Activated T-cell treated with anti-CD3 and anti-CD28 coated beads, Interleukin-2, amount 50 U/mL, for 72 hours (primary cell): ENCODE measurements at regions not wholly inside any gene's neighbourhood (a gene's known extent, or its start where the extent isn't known, plus 50 kb on each side); places are given as distances from the start of the nearest gene placed in this dataset.

Source experiments
- ATAC-seq, 2 donors: fragments of 150-1000 bp; cut with Tn5 transposase; replicated peaks in 1 of 2; 2 replicates each; pipeline ENCODE4 v1.10.0; 2021; ENCODE audit warnings: moderate library complexity in 2 of 2, mild to moderate bottlenecking in 1 of 2
- DNase-seq, 2 donors: peaks; one replicate each; pipeline ENCODE4 v3.0.0; 2021 to 2022; ENCODE audit warnings: mixed read lengths in 1 of 2
- H3K27ac Mint-ChIP-seq: one replicate; pipeline ENCODE4 v1.8.0; 2022; ENCODE audit warnings: mild to moderate bottlenecking, moderate library complexity, mixed read lengths
- H3K27me3 Mint-ChIP-seq: one replicate; pipeline ENCODE4 v1.8.0; 2022; ENCODE audit warnings: low read depth, mixed read lengths
- H3K36me3 Mint-ChIP-seq, 2 donors: one replicate each; pipeline ENCODE4 v1.8.0; 2022; ENCODE audit warnings: mixed read lengths in 2 of 2, mild to moderate bottlenecking in 1 of 2; ENCODE audit not compliant: insufficient read depth in 2 of 2
- H3K4me1 Mint-ChIP-seq: one replicate; pipeline ENCODE4 v1.8.0; 2022; ENCODE audit warnings: low read depth, mixed read lengths
- H3K4me3 Mint-ChIP-seq, 2 donors: one replicate each; pipeline ENCODE4 v1.8.0; 2022; ENCODE audit warnings: mild to moderate bottlenecking in 2 of 2, mixed read lengths in 2 of 2, moderate library complexity in 2 of 2
- H3K9me3 Mint-ChIP-seq, 2 donors: one replicate each; pipeline ENCODE4 v1.8.0; 2022; ENCODE audit warnings: mixed read lengths in 2 of 2

- Mint-ChIP-seq H3K4me3 (no peak overlapping the region), H3K36me3 (peaks cover 0 to 3% of the 10 kb centered on the region in 2 donors), H3K27me3 (peaks cover 9% of the 10 kb centered on the region), H3K4me1 (no peaks in the 10 kb centered on the region), H3K27ac (no peak overlapping the region), H3K9me3 (peaks cover 2 to 6% of the 10 kb centered on the region in 2 donors)
- no peak for DNase-seq
- ATAC-seq: no peak
Measured at GRCh38 chr2:236417150-236417549, 152.5 kb upstream of the ACKR3 start.

GRCh38 chr2:236430584-236430983, 139.0 kb upstream of the ACKR3 start:
- DNase-seq: no peak
- no peaks in the 10 kb centered on the region for H3K4me1 Mint-ChIP-seq
- no peak for ATAC-seq
- peaks cover 0 to 3% of the 10 kb centered on the region in 2 donors for H3K9me3 Mint-ChIP-seq
- H3K36me3 Mint-ChIP-seq: peaks cover 0 to 3% of the 10 kb centered on the region in 2 donors
- H3K27ac Mint-ChIP-seq: no peak overlapping the region
- peaks cover 16% of the 10 kb centered on the region for H3K27me3 Mint-ChIP-seq
- H3K4me3 Mint-ChIP-seq: no peak overlapping the region

DNA sequence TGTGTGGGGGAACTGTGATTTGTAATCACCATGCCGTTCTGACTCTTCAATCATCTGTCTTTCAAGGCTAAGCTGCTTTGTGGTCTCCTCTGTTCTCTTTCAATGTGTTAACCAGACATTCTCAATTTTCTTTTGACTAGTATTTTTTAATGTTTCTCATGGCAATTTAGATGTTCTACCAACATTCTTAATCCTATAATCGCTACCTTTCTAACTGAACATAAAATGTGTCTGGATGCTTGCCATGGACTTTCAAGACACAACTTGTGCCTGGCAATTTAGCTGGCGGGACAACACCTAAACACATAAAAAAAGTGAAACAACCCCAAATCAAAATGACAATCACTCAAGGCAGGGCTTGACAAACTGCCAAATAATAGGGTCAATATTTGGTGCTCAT, 135.0 kb upstream of the ACKR3 start:
- Mint-ChIP-seq H3K4me1 (no peaks in the 10 kb centered on the region), H3K36me3 (peaks cover 0 to 5% of the 10 kb centered on the region in 2 donors), H3K4me3 (no peak overlapping the region), H3K9me3 (peaks cover 0 to 1% of the 10 kb centered on the region in 2 donors), H3K27me3 (peaks cover 16% of the 10 kb centered on the region), H3K27ac (no peak overlapping the region)
- DNase-seq (no peak), ATAC-seq (no peak)

GRCh38 chr2:236440110-236440881, 129.3 kb upstream of the ACKR3 start:
- DNase-seq: no peak
- peaks cover 0 to 2% of the 10 kb centered on the region in 2 donors for H3K36me3 Mint-ChIP-seq

GRCh38 chr2:236444187-236444586, 125.4 kb upstream of the ACKR3 start:
- no peak for ATAC-seq

More at GRCh38 chr2:236440110-236440881, 129.3 kb upstream of the ACKR3 start:
- peaks cover 8% of the 10 kb centered on the region for H3K4me1 Mint-ChIP-seq
- peak in 1 of 2 donors; percentile 54 for ATAC-seq
- peaks cover 0 to 2% of the 10 kb centered on the region in 2 donors for H3K9me3 Mint-ChIP-seq
- H3K4me3 Mint-ChIP-seq: no peak overlapping the region
- H3K27me3 Mint-ChIP-seq: peaks cover 18% of the 10 kb centered on the region
- H3K27ac Mint-ChIP-seq: peak overlapping the region; percentile 45

GRCh38 chr2:236445678-236446077, 123.9 kb upstream of the ACKR3 start:
- H3K27ac Mint-ChIP-seq: no peak overlapping the region
- H3K27me3 Mint-ChIP-seq: peaks cover 17% of the 10 kb centered on the region
- H3K36me3 Mint-ChIP-seq: no peaks in the 10 kb centered on the region
- ATAC-seq (no peak), DNase-seq (no peak)
- H3K4me1 Mint-ChIP-seq: peaks cover 3% of the 10 kb centered on the region
- H3K4me3 Mint-ChIP-seq: no peak overlapping the region
- peaks cover 0 to 2% of the 10 kb centered on the region in 2 donors for H3K9me3 Mint-ChIP-seq

More at GRCh38 chr2:236444187-236444586, 125.4 kb upstream of the ACKR3 start:
- Mint-ChIP-seq H3K27ac (no peak overlapping the region), H3K36me3 (no peaks in the 10 kb centered on the region), H3K4me1 (peaks cover 8% of the 10 kb centered on the region), H3K27me3 (peaks cover 17% of the 10 kb centered on the region), H3K9me3 (peaks cover 0 to 2% of the 10 kb centered on the region in 2 donors), H3K4me3 (no peak overlapping the region)
- DNase-seq: no peak

DNA sequence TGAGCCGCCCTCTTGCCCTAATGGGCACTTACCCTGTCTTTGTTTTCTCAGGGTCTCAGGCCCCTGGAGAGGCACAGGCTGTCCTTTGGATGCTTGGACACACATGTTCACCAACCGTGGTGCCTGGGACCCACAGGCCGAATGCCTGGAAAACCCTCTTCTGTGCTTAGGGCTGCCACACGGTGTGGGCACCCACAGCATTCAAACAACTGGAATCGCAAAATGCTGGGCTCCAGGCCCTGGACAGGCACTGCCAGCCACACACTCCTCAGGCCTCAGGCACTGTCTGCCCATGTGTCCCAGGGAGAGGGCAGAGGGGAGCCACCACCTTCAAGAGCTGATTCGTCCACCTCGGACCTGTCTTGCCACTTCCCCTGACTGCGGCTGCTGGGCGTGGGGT, 123.1 kb upstream of the ACKR3 start:
- Mint-ChIP-seq H3K9me3 (peaks cover 0 to 2% of the 10 kb centered on the region in 2 donors), H3K4me3 (no peak overlapping the region), H3K4me1 (no peaks in the 10 kb centered on the region), H3K27me3 (peaks cover 17% of the 10 kb centered on the region), H3K36me3 (no peaks in the 10 kb centered on the region), H3K27ac (no peak overlapping the region)
- ATAC-seq (no peak), DNase-seq (no peak)

- Mint-ChIP-seq H3K9me3 (no peaks in the 10 kb centered on the region), H3K27ac (no peak overlapping the region), H3K4me1 (no peaks in the 10 kb centered on the region), H3K27me3 (peaks cover 6% of the 10 kb centered on the region), H3K4me3 (no peak overlapping the region), H3K36me3 (no peaks in the 10 kb centered on the region)
- ATAC-seq (peak in 1 of 2 donors; percentile 56), DNase-seq (no peak)
Measured at GRCh38 chr2:236449167-236449761, 120.4 kb upstream of the ACKR3 start.

GRCh38 chr2:236452238-236452637, 117.4 kb upstream of the ACKR3 start:
- Mint-ChIP-seq H3K9me3 (no peaks in the 10 kb centered on the region), H3K27me3 (no peaks in the 10 kb centered on the region), H3K36me3 (no peaks in the 10 kb centered on the region), H3K4me3 (no peak overlapping the region), H3K4me1 (no peaks in the 10 kb centered on the region), H3K27ac (no peak overlapping the region)
- DNase-seq (no peak), ATAC-seq (no peak)

GRCh38 chr2:236454076-236454475, 115.5 kb upstream of the ACKR3 start:
- peaks cover 0 to 4% of the 10 kb centered on the region in 2 donors for H3K36me3 Mint-ChIP-seq
- H3K27me3 Mint-ChIP-seq: no peaks in the 10 kb centered on the region
- H3K4me3 Mint-ChIP-seq: no peak overlapping the region
- H3K27ac Mint-ChIP-seq: no peak overlapping the region
- ATAC-seq (no peak), DNase-seq (no peak)
- peaks cover 0 to 4% of the 10 kb centered on the region in 2 donors for H3K9me3 Mint-ChIP-seq
- no peaks in the 10 kb centered on the region for H3K4me1 Mint-ChIP-seq

DNA sequence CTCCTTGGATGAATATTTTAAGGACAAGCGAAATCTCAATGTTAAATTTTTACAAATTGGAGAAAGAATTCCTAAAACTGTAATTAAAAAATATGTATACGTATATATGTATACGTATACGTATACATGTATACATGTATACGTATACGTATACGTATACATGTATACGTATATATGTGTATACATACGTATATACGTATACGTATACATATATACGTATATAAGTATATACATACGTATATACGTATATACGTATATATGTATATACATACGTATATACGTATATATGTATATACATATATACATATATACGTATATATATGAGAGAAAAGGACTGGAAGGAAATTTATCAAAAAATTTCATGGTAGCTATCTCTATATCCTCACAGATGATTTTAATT, 110.2 kb upstream of the ACKR3 start:
- Mint-ChIP-seq H3K27me3 (no peaks in the 10 kb centered on the region), H3K4me1 (no peaks in the 10 kb centered on the region), H3K4me3 (no peak overlapping the region), H3K36me3 (peaks cover 0 to 4% of the 10 kb centered on the region in 2 donors), H3K27ac (no peak overlapping the region), H3K9me3 (peaks cover 0 to 4% of the 10 kb centered on the region in 2 donors)
- no peak for DNase-seq
- no peak for ATAC-seq

DNA sequence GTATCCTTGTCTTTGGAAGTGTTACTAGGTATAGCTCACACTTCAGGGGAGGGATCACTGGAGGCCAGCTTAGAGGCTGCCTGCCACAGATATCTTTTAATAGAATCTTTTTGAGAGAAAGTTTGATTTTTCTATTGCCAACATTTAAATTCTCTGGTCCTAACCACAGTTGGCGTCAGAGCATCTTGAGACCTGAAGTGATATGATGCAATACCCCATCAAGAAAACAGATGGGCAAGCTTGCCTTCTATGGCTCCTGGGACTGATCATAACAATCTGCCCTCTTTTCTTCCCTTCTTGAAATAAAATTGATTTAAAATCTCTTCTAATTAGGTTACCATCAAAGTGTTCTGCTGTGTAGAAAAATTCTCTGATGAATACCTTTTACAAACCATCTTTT, 105.5 kb upstream of the ACKR3 start:
- Mint-ChIP-seq H3K27me3 (no peaks in the 10 kb centered on the region), H3K4me1 (no peaks in the 10 kb centered on the region), H3K4me3 (no peak overlapping the region), H3K36me3 (peaks cover 0 to 5% of the 10 kb centered on the region in 2 donors), H3K27ac (no peak overlapping the region), H3K9me3 (peaks cover 5 to 8% of the 10 kb centered on the region in 2 donors)
- DNase-seq (no peak), ATAC-seq (no peak)

DNA sequence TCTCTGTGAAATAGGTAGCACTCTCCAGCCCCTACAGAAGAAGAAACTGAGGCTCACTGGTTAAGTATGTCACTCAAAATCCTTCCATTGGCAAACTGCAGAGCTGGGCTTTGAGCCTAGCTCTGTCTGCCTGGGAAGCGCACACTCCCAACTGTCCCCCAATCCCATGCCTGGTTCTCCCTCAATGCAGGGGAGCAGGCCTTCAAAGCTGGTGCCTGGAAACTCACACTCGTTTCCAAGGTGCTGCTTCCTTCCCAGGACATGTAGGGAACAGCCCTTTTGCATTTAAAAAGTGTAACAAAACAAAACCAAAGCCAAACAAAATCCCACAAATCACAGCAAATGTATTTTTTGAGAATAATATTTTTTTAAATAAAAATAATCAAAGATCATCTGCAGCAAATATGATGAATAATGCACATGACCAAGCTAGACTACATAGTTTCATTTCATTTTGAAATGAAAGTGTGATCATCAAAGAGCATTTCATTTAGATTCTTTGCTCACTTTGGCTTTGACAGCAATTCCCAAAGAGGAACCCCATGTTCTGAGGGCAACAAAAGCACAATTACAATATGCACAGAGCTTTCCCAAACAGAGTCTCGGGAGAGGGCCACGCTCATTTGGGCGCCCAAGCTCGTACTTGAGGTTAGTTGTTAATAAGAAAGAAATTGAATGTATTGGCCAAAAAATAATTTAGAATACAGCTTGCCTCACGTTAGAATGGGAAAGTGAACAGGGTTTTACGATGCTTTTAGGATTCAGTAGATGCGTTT, 96.7 kb upstream of the ACKR3 start:
- Mint-ChIP-seq H3K4me3 (no peak overlapping the region), H3K27me3 (peaks cover 20% of the 10 kb centered on the region), H3K27ac (no peak overlapping the region), H3K36me3 (peaks cover 0 to 2% of the 10 kb centered on the region in 2 donors), H3K9me3 (peaks cover 2 to 3% of the 10 kb centered on the region in 2 donors), H3K4me1 (no peaks in the 10 kb centered on the region)
- DNase-seq: no peak
- no peak for ATAC-seq
